Left lung (tissue), 4 donors: ENCODE measurements at regions not wholly inside any gene's neighbourhood (a gene's known extent, or its start where the extent isn't known, plus 50 kb on each side); places are given as distances from the start of the nearest gene placed in this dataset.

ENCODE experiments used
- ATAC-seq: fragments of 200-7000 bp; cut with Tn5 transposase; one replicate; pipeline ENCODE4 v1.9.1; 2020; ENCODE audit warnings: moderate library complexity
- DNase-seq, 4 donors: peaks; one replicate each; pipeline ENCODE4 v3.0.0-alpha.2; 2013 to 2020
- H3K27ac ChIP-seq, 2 donors: fragments of 200-600 bp; sonication (generic) in 1 of 2; one replicate each; pipeline versions ENCODE4 v1.5.0 to v1.8.0; 2020 to 2021
- H3K27me3 ChIP-seq, 2 donors: fragments of 200-600 bp; sonication (generic) in 1 of 2; one replicate each; pipeline versions ENCODE4 v1.5.0 to v1.8.0; 2020 to 2021
- H3K36me3 ChIP-seq, 2 donors: fragments of 200-600 bp; sonication (generic) in 1 of 2; one replicate each; pipeline versions ENCODE4 v1.5.0 to v1.8.0; 2020 to 2021
- H3K4me1 ChIP-seq, 2 donors: fragments of 200-600 bp; one replicate each; pipeline ENCODE4 v1.8.0; 2021
- H3K4me3 ChIP-seq, 2 donors: fragments of 200-600 bp; sonication (generic) in 1 of 2; one replicate each; pipeline versions ENCODE4 v1.5.0 to v1.8.0; 2020 to 2021; ENCODE audit warnings: mild to moderate bottlenecking in 1 of 2
- H3K9me3 ChIP-seq, 2 donors: fragments of 200-600 bp; sonication (generic) in 1 of 2; one replicate each; pipeline versions ENCODE4 v1.5.0 to v1.8.0; 2020 to 2021
- CTCF ChIP-seq, 2 donors: fragments of 200-600 bp; sonication (generic) in 1 of 2; IDR thresholded peaks; one replicate each; pipeline versions ENCODE4 v1.5.0 to v1.8.0; 2021; ENCODE audit warnings: antibody characterized with exemption in 2 of 2
- intact Hi-C, 2 donors: fragments of 100-400 bp; cut with DNase I; formaldehyde crosslinking; loops; one replicate each; pipeline versions ENCODE4 v1.11.2 to v1.14.2; 2022
- donor health status: DM: no; HTN: yes; CAD: no.
- donor health status: DM: no; HTN: no; CAD: no.

- no peaks in the 10 kb centered on the region for H3K27me3 ChIP-seq
- H3K4me1 ChIP-seq = peaks cover 0 to 8% of the 10 kb centered on the region in 2 donors
- ATAC-seq (no peak), DNase-seq (no peak)
- no peak overlapping the region for H3K4me3 ChIP-seq
- no peak overlapping the region for H3K27ac ChIP-seq
- intact Hi-C loops = no loop called here
- peaks cover 0 to 3% of the 10 kb centered on the region in 2 donors for H3K9me3 ChIP-seq
- no peak for TF ChIP-seq CTCF (IDR thresholded peaks at IDR 0.05)
- H3K36me3 ChIP-seq = no peaks in the 10 kb centered on the region
These were observed 402.2 kb upstream of the PROK2 start for GRCh38 chr3:72187131-72187530.

GRCh38 chr3:72186400-72186855 is 401.5 kb upstream of the PROK2 start:
- DNase-seq (no peak), ATAC-seq (no peak)
- Histone ChIP-seq H3K27me3 (no peaks in the 10 kb centered on the region), H3K36me3 (no peaks in the 10 kb centered on the region), H3K9me3 (no peaks in the 10 kb centered on the region), H3K4me3 (no peak overlapping the region), H3K4me1 (peaks cover 0 to 8% of the 10 kb centered on the region in 2 donors), H3K27ac (no peak overlapping the region)
- TF ChIP-seq CTCF (IDR thresholded peaks at IDR 0.05) = no peak
- intact Hi-C loops = no loop called here

GRCh38 chr3:72185549-72186399 is 400.8 kb upstream of the PROK2 start:
- H3K4me3 ChIP-seq = no peak overlapping the region
- no peak for DNase-seq
- intact Hi-C loops = no loop called here
- H3K4me1 ChIP-seq = peaks cover 0 to 8% of the 10 kb centered on the region in 2 donors
- no peaks in the 10 kb centered on the region for H3K27me3 ChIP-seq
- no peak overlapping the region for H3K27ac ChIP-seq
- no peaks in the 10 kb centered on the region for H3K9me3 ChIP-seq
- peak; percentile 49 for ATAC-seq
- no peak for TF ChIP-seq CTCF (IDR thresholded peaks at IDR 0.05)
- H3K36me3 ChIP-seq = no peaks in the 10 kb centered on the region

- TF ChIP-seq CTCF (IDR thresholded peaks at IDR 0.05) = no peak
- ATAC-seq = no peak
These were observed 398.5 kb upstream of the PROK2 start for GRCh38 chr3:72183489-72183888.

GRCh38 chr3:72182206-72182605 is 397.3 kb upstream of the PROK2 start:
- Histone ChIP-seq H3K27me3 (peaks cover 0 to 9% of the 10 kb centered on the region in 2 donors), H3K4me1 (peaks cover 7 to 15% of the 10 kb centered on the region in 2 donors), H3K36me3 (no peaks in the 10 kb centered on the region), H3K9me3 (no peaks in the 10 kb centered on the region), H3K4me3 (no peak overlapping the region), H3K27ac (no peak overlapping the region)
- TF ChIP-seq CTCF (IDR thresholded peaks at IDR 0.05) = no peak
- intact Hi-C loops = no loop called here
- ATAC-seq (no peak), DNase-seq (no peak)

More at GRCh38 chr3:72183489-72183888, 398.5 kb upstream of the PROK2 start:
- Histone ChIP-seq H3K36me3 (no peaks in the 10 kb centered on the region), H3K4me1 (peaks cover 0 to 8% of the 10 kb centered on the region in 2 donors), H3K27me3 (no peaks in the 10 kb centered on the region), H3K27ac (no peak overlapping the region), H3K9me3 (no peaks in the 10 kb centered on the region), H3K4me3 (no peak overlapping the region)
- DNase-seq = no peak
- intact Hi-C loops = no loop called here
